Caco-2 (cell line): ENCODE measurements at regions not wholly inside any gene's neighbourhood (a gene's known extent, or its start where the extent isn't known, plus 50 kb on each side); places are given as distances from the start of the nearest gene placed in this dataset.

Experiments
- BruUV-seq: library from RNA; stranded (reverse); fragments of 400-500 nt; replicated peaks from 2 replicates; lab custom pipeline; 2021; lab: Mats Ljungman, UMichigan
- CTCF ChIA-PET: fragments of 300-600 bp; sonication (Branson Sonifier 250); formaldehyde crosslinking; loops from one replicate; lab custom pipeline; 2022; ENCODE audit warnings: antibody characterized with exemption; lab: Charles Lee
- POLR2A ChIA-PET: fragments of 300-600 bp; sonication (Branson Sonifier 250); formaldehyde crosslinking; loops from one replicate; lab custom pipeline; 2022; ENCODE audit warnings: antibody characterized with exemption; lab: Charles Lee
- DNase-seq, 2 experiments: peaks; one replicate each; pipeline versions ENCODE4 v3.0.0 to v3.0.0-alpha.2; 2020 to 2022
- H3K27me3 ChIP-seq: replicated peaks from 2 replicates; pipeline ENCODE4 v1.6.0; 2011; ENCODE audit warnings: low read length; ENCODE audit not compliant: control insufficient read depth, insufficient read depth
- H3K36me3 ChIP-seq: 2 replicates; pipeline ENCODE4 v1.5.1; 2011; ENCODE audit warnings: low read length; ENCODE audit not compliant: control insufficient read depth, insufficient read depth
- H3K4me1 ChIP-seq: fragments of 250-450 bp; sonication (Bioruptor Pico); 2 replicates; pipeline ENCODE4 v1.5.1; 2020; ENCODE audit warnings: mild to moderate bottlenecking
- H3K4me3 ChIP-seq: 2 replicates; pipeline ENCODE4 v1.5.1; 2011; ENCODE audit warnings: low read depth, mild to moderate bottlenecking, control low read depth, low read length
- H3K9me3 ChIP-seq: fragments of 250-450 bp; sonication (Bioruptor Pico); 2 replicates; pipeline ENCODE4 v1.5.1; 2020; ENCODE audit warnings: mild to moderate bottlenecking, moderate library complexity
- H3K27ac Mint-ChIP-seq: one replicate; pipeline ENCODE4 v1.8.0; 2022; ENCODE audit warnings: mixed read lengths; ENCODE audit not compliant: unreplicated experiment
- H3K27me3 Mint-ChIP-seq: one replicate; pipeline ENCODE4 v1.8.0; 2022; ENCODE audit warnings: mixed read lengths; ENCODE audit not compliant: insufficient read depth, unreplicated experiment
- H3K36me3 Mint-ChIP-seq: one replicate; pipeline ENCODE4 v1.8.0; 2022; ENCODE audit warnings: mild to moderate bottlenecking, mixed read lengths; ENCODE audit not compliant: insufficient read depth, unreplicated experiment
- H3K4me1 Mint-ChIP-seq: one replicate; pipeline ENCODE4 v1.8.0; 2022; ENCODE audit warnings: low read depth, mixed read lengths; ENCODE audit not compliant: unreplicated experiment
- H3K4me3 Mint-ChIP-seq: one replicate; pipeline ENCODE4 v1.8.0; 2022; ENCODE audit warnings: mild to moderate bottlenecking, moderate library complexity, mixed read lengths; ENCODE audit not compliant: unreplicated experiment
- H3K9me3 Mint-ChIP-seq: one replicate; pipeline ENCODE4 v1.8.0; 2022; ENCODE audit warnings: mixed read lengths; ENCODE audit not compliant: unreplicated experiment
- intact Hi-C: fragments of 100-400 bp; cut with micrococcal nuclease; formaldehyde crosslinking; loops from one replicate; pipeline ENCODE4 v1.10.0; 2022; ENCODE audit not compliant: unreplicated experiment
- TF ChIP-seq, protein P1 (sequence below), 2 experiments: fragments of 200-600 bp in 1 of 2; IDR thresholded peaks; 1 replicate in 1 of 2; 2 replicates in 1 of 2; pipeline versions ENCODE4 v1.5.1 to v1.8.0; 2011 to 2022; ENCODE audit warnings: antibody characterized with exemption in 1 of 2, control low read depth in 1 of 2, inconsistent platforms in 1 of 2, low read depth in 1 of 2, low read length in 1 of 2, mild to moderate bottlenecking in 1 of 2, moderate library complexity in 1 of 2; ENCODE audit not compliant: insufficient read depth in 1 of 2, severe bottlenecking in 1 of 2, unreplicated experiment in 1 of 2

DNA sequence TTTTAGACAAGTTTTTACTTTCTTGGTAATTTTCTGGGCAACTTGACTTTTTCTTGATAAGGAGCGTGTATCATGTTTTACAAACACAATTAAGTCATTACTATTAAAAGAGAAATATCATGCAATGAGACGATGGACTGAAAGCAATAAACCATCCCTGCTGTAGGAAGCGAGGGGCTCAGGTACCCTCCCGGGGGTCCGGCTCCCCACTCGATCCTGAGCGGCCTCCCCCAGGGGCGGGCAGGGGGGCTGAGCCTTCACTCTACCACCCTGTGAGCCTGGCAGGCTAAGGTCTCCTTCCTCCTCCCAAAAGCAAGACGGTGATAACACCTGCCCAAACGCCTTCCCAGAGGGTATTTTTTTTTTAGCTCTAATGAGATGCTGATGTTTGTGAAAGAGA lies 51.8 kb upstream of the ADGRA1 start:
- Mint-ChIP-seq H3K36me3 (peaks cover 24% of the 10 kb centered on the region), H3K4me1 (peaks cover 18% of the 10 kb centered on the region), H3K4me3 (no peak overlapping the region), H3K9me3 (peaks cover 22% of the 10 kb centered on the region), H3K27me3 (no peaks in the 10 kb centered on the region), H3K27ac (peak overlapping the region; percentile 91)
- no peaks in the 10 kb centered on the region for H3K36me3 ChIP-seq
- H3K4me1 ChIP-seq = peaks cover 42% of the 10 kb centered on the region
- DNase-seq = no peak
- intact Hi-C loops = no loop called here
- POLR2A ChIA-PET = no interaction called here
- CTCF ChIA-PET = interaction anchor here (0.6 kb wide), 1 partner anchor 29 kb away, joined by 3 read pairs; no protein-coding TSS in a partner anchor
- no peaks in the 10 kb centered on the region for H3K27me3 ChIP-seq
- no peak overlapping the region for H3K4me3 ChIP-seq
- BruUV-seq = no TSS peak
- TF ChIP-seq, protein P1, sequence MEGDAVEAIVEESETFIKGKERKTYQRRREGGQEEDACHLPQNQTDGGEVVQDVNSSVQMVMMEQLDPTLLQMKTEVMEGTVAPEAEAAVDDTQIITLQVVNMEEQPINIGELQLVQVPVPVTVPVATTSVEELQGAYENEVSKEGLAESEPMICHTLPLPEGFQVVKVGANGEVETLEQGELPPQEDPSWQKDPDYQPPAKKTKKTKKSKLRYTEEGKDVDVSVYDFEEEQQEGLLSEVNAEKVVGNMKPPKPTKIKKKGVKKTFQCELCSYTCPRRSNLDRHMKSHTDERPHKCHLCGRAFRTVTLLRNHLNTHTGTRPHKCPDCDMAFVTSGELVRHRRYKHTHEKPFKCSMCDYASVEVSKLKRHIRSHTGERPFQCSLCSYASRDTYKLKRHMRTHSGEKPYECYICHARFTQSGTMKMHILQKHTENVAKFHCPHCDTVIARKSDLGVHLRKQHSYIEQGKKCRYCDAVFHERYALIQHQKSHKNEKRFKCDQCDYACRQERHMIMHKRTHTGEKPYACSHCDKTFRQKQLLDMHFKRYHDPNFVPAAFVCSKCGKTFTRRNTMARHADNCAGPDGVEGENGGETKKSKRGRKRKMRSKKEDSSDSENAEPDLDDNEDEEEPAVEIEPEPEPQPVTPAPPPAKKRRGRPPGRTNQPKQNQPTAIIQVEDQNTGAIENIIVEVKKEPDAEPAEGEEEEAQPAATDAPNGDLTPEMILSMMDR (IDR thresholded peaks at IDR 0.05; ENCODE audit: insufficient read depth in 1 of 2, low read depth in 1 of 2, low read length in 1 of 2, severe bottlenecking in 1 of 2, unreplicated experiment in 1 of 2) = no peak
- H3K9me3 ChIP-seq = peaks cover 15% of the 10 kb centered on the region

DNA sequence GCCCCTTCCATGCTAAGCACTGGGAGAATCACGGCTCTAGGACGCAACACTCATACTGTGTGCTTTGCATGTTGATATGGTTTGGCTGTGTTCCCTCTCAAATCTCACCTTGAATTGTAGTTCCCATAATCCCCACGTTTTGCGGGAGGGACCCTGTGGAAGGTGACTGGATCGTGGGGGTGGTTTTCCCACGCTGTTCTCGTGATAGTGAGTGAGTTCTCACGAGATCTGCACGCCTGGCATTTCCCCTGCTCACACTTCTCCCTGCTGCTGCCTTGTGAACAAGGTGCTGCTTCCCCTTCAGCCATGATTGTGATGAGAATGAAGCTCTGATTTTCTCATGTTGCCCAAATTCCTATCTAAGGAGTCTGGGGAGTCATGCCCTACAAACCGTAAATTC lies 53.0 kb upstream of the ADGRA1 start:
- Histone ChIP-seq H3K36me3 (no peaks in the 10 kb centered on the region), H3K4me1 (peaks cover 44% of the 10 kb centered on the region), H3K27me3 (no peaks in the 10 kb centered on the region), H3K9me3 (peaks cover 15% of the 10 kb centered on the region), H3K4me3 (no peak overlapping the region)
- H3K9me3 Mint-ChIP-seq = peaks cover 22% of the 10 kb centered on the region
- BruUV-seq = no TSS peak
- peak overlapping the region; percentile 23 for H3K4me3 Mint-ChIP-seq
- peaks cover 29% of the 10 kb centered on the region for H3K36me3 Mint-ChIP-seq
- peak overlapping the region; percentile 91 for H3K27ac Mint-ChIP-seq
- no peaks in the 10 kb centered on the region for H3K27me3 Mint-ChIP-seq
- intact Hi-C loops = no loop called here
- peaks cover 22% of the 10 kb centered on the region for H3K4me1 Mint-ChIP-seq
- DNase-seq = no peak
- ChIA-PET CTCF (interaction anchor here (1.6 kb wide), 1 partner anchor 35 kb away, joined by 3 read pairs; no protein-coding TSS in a partner anchor), POLR2A (no interaction called here)
- TF ChIP-seq, protein P1 (IDR thresholded peaks at IDR 0.05; ENCODE audit: insufficient read depth in 1 of 2, low read depth in 1 of 2, low read length in 1 of 2, severe bottlenecking in 1 of 2, unreplicated experiment in 1 of 2) = no peak

DNA sequence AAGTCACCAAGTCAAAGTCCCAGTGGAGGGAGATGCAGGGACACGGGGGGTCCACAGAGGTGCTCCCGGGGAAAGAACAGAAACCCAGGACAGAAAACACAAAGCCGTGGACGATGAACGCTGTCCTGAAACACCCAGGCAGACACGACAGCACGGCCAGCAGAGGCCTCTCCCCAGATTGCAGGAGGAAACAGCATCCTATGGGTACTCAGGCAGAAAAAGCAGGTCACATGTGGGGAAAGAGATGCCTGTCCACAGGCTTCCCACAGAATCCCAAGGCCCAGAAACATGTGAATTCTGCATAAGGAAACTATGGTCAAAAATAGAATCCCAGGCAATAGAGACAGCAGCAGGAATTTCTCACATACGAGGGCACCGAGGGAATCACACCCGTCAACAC lies 53.6 kb upstream of the ADGRA1 start:
- POLR2A ChIA-PET = no interaction called here
- TF ChIP-seq, protein P1 (IDR thresholded peaks at IDR 0.05; ENCODE audit: insufficient read depth in 1 of 2, low read depth in 1 of 2, low read length in 1 of 2, severe bottlenecking in 1 of 2, unreplicated experiment in 1 of 2) = no peak
- BruUV-seq = no TSS peak

More for the DNA sequence above, 53.6 kb upstream of the ADGRA1 start:
- Mint-ChIP-seq H3K36me3 (peaks cover 29% of the 10 kb centered on the region), H3K4me3 (no peak overlapping the region), H3K4me1 (peaks cover 22% of the 10 kb centered on the region), H3K9me3 (peaks cover 22% of the 10 kb centered on the region), H3K27ac (peak overlapping the region; percentile 91), H3K27me3 (no peaks in the 10 kb centered on the region)
- Histone ChIP-seq H3K4me3 (no peak overlapping the region), H3K4me1 (peaks cover 40% of the 10 kb centered on the region), H3K27me3 (no peaks in the 10 kb centered on the region), H3K36me3 (no peaks in the 10 kb centered on the region), H3K9me3 (peaks cover 15% of the 10 kb centered on the region)
- intact Hi-C loops = no loop called here
- no peak for DNase-seq
- CTCF ChIA-PET = interaction anchor here (1.6 kb wide), 1 partner anchor 35 kb away, joined by 3 read pairs; no protein-coding TSS in a partner anchor
